MM.1S (cell line): ENCODE measurements at regions not wholly inside any gene's neighbourhood (a gene's known extent, or its start where the extent isn't known, plus 50 kb on each side); places are given as distances from the start of the nearest gene placed in this dataset.
A peak's percentile ranks its signal among the peaks of the same experiment; 100 is the strongest.

Experiments used
- DNase-seq: peaks from one replicate; pipeline ENCODE4 v3.0.0-alpha.2; 2015
- H2AFZ ChIP-seq: fragments of 300-600 bp; sonication (generic); 2 replicates; pipeline ENCODE4 v1.6.0; 2016; ENCODE audit warnings: antibody characterized with exemption, low read length
- H3F3A ChIP-seq: fragments of 300-600 bp; sonication (generic); 2 replicates; pipeline ENCODE4 v1.6.1; 2016; ENCODE audit warnings: mild to moderate bottlenecking, antibody characterized with exemption, low read length, moderate library complexity, mixed read lengths; ENCODE audit not compliant: insufficient read depth
- H3K27ac ChIP-seq: fragments of 300-600 bp; sonication (generic); 2 replicates; pipeline ENCODE4 v1.5.1; 2016; ENCODE audit warnings: mild to moderate bottlenecking, low read length
- H3K27me3 ChIP-seq: fragments of 300-600 bp; sonication (generic); replicated peaks from 2 replicates; pipeline ENCODE4 v1.6.0; 2016; ENCODE audit warnings: low read length; ENCODE audit not compliant: insufficient read depth
- H3K36me3 ChIP-seq: fragments of 300-600 bp; sonication (generic); replicated peaks from 2 replicates; pipeline ENCODE4 v1.6.1; 2016; ENCODE audit warnings: mild to moderate bottlenecking, low read length, mixed read lengths; ENCODE audit not compliant: insufficient read depth
- H3K4me1 ChIP-seq: fragments of 300-600 bp; sonication (generic); 2 replicates; pipeline ENCODE4 v1.6.1; 2016; ENCODE audit warnings: low read length, mixed read lengths
- H3K4me2 ChIP-seq: fragments of 300-600 bp; sonication (generic); 2 replicates; pipeline ENCODE4 v1.6.0; 2016; ENCODE audit warnings: low read depth, low read length
- H3K4me3 ChIP-seq: fragments of 300-600 bp; sonication (generic); 2 replicates; pipeline ENCODE4 v1.5.1; 2016; ENCODE audit warnings: low read length, mixed read lengths
- H3K79me2 ChIP-seq: fragments of 300-600 bp; sonication (generic); 2 replicates; pipeline ENCODE4 v1.6.1; 2016; ENCODE audit warnings: mixed run types, low read length, mixed read lengths
- H3K9ac ChIP-seq: fragments of 300-600 bp; sonication (generic); 2 replicates; pipeline ENCODE4 v1.6.1; 2016; ENCODE audit warnings: low read length, mixed read lengths
- H3K9me2 ChIP-seq: fragments of 300-600 bp; sonication (generic); replicated peaks from 2 replicates; pipeline ENCODE4 v1.6.1; 2016; ENCODE audit warnings: mild to moderate bottlenecking, low read length, mixed read lengths; ENCODE audit not compliant: insufficient read depth
- H3K9me3 ChIP-seq: fragments of 300-600 bp; sonication (generic); replicated peaks from 2 replicates; pipeline ENCODE4 v1.6.1; 2016; ENCODE audit warnings: mild to moderate bottlenecking, low read length, mixed read lengths; ENCODE audit not compliant: insufficient read depth
- H4K20me1 ChIP-seq: fragments of 300-600 bp; sonication (generic); 2 replicates; pipeline ENCODE4 v1.6.1; 2016; ENCODE audit warnings: mild to moderate bottlenecking, low read length, moderate library complexity, mixed read lengths; ENCODE audit not compliant: insufficient read depth
- EZH2 ChIP-seq: fragments of 300-600 bp; sonication (generic); optimal IDR thresholded peaks from 2 replicates; pipeline ENCODE3; 2017; ENCODE audit warnings: low read depth, mild to moderate bottlenecking, antibody characterized with exemption, low read length, mixed read lengths
- EZH2phosphoT487 ChIP-seq: fragments of 300-600 bp; sonication (generic); IDR thresholded peaks from 2 replicates; pipeline ENCODE4 v1.6.1; 2018; ENCODE audit warnings: antibody characterized with exemption, low read length
- TF ChIP-seq, protein P1 (sequence below): fragments of 300-600 bp; sonication (generic); IDR thresholded peaks from 2 replicates; pipeline ENCODE4 v1.5.1; 2016; ENCODE audit warnings: antibody characterized with exemption, low read length, mixed read lengths

DNA sequence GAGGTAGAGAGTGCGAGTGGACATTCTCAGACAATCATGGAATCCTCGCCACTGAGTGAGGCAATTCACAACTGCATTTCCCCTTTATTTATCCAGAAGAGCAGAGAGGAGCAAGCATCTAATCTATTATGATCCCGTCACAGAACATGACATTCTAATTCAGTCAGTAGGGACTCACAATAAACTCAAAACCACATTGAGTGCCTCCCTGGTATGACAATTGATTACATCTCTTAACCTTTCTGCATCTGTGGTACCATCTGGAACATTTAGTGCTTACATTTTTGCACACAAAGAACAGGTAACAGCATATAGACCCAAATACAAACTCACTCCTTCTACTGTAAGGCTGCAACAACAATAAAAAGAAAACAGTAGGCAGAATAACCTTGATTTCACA, 517.2 kb downstream of the GBE1 start:
- Histone ChIP-seq H2AFZ (no peak overlapping the region), H3K4me2 (no peak overlapping the region), H3K9me2 (no peaks in the 10 kb centered on the region), H3K4me3 (no peak overlapping the region), H3K79me2 (no peaks in the 10 kb centered on the region), H3K36me3 (no peaks in the 10 kb centered on the region), H3K4me1 (no peaks in the 10 kb centered on the region), H4K20me1 (no peaks in the 10 kb centered on the region), H3K9ac (no peak overlapping the region), H3F3A (no peaks in the 10 kb centered on the region), H3K27ac (no peak overlapping the region), H3K9me3 (no peaks in the 10 kb centered on the region), H3K27me3 (no peaks in the 10 kb centered on the region)
- TF ChIP-seq EZH2phosphoT487 = no peak
- TF ChIP-seq, protein P1, sequence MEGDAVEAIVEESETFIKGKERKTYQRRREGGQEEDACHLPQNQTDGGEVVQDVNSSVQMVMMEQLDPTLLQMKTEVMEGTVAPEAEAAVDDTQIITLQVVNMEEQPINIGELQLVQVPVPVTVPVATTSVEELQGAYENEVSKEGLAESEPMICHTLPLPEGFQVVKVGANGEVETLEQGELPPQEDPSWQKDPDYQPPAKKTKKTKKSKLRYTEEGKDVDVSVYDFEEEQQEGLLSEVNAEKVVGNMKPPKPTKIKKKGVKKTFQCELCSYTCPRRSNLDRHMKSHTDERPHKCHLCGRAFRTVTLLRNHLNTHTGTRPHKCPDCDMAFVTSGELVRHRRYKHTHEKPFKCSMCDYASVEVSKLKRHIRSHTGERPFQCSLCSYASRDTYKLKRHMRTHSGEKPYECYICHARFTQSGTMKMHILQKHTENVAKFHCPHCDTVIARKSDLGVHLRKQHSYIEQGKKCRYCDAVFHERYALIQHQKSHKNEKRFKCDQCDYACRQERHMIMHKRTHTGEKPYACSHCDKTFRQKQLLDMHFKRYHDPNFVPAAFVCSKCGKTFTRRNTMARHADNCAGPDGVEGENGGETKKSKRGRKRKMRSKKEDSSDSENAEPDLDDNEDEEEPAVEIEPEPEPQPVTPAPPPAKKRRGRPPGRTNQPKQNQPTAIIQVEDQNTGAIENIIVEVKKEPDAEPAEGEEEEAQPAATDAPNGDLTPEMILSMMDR = no peak
- TF ChIP-seq EZH2 = no peak
- DNase-seq = no peak

DNA sequence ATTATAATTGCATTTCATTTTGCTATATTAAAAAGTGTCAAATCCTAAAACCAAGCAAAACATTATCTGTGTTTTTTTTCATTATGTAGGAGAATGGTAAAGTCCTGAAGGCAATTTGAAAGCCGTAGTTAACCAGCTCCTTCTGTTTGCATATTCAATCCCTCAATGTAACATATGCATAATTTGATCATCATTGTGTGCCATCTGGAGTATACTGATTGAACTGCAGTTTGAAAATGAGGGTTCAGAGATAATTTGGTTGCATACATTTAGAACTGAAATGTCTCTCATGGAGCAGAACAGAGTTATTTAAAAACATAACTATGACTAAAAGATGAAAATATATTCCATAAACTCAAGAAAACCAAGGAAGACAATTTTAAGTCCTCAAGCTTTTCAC, 518.6 kb downstream of the GBE1 start:
- H3K9me2 ChIP-seq = no peaks in the 10 kb centered on the region
- H3K4me2 ChIP-seq = no peak overlapping the region
- H3K79me2 ChIP-seq = no peaks in the 10 kb centered on the region
- no peaks in the 10 kb centered on the region for H3K36me3 ChIP-seq
- no peak overlapping the region for H3K9ac ChIP-seq
- no peaks in the 10 kb centered on the region for H3K27me3 ChIP-seq
- DNase-seq = peak; percentile 45
- H2AFZ ChIP-seq = no peak overlapping the region
- no peaks in the 10 kb centered on the region for H3K9me3 ChIP-seq
- H3K4me1 ChIP-seq = no peaks in the 10 kb centered on the region
- H3K4me3 ChIP-seq = no peak overlapping the region
- H4K20me1 ChIP-seq = no peaks in the 10 kb centered on the region
- no peak overlapping the region for H3K27ac ChIP-seq
- TF ChIP-seq, protein P1 = peak; percentile 51
- TF ChIP-seq EZH2 = no peak
- H3F3A ChIP-seq = no peaks in the 10 kb centered on the region

DNA sequence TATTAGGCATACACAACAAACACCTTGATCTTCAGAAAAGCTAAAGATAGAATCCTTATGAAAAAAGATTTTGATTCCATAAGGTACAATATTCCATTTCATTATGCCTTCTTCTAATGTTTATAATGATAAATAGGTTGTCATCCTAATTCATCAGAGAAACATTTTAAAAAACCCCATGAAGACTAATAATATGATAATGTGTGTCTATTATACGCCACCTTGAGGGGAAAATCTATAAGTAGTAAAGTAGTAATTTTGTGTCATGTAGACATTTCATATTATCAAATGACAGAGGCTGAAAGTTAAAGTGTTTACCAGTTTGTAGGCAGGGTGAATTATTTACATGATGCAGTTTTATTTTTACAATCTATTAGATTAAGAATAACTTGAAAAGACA, 524.3 kb downstream of the GBE1 start:
- H3K4me1 ChIP-seq = no peaks in the 10 kb centered on the region
- H2AFZ ChIP-seq = no peak overlapping the region
- TF ChIP-seq, protein P1 = peak; percentile 15; the same call in 1 of the 2 replicates
- no peak for TF ChIP-seq EZH2phosphoT487
- H3K9ac ChIP-seq = no peak overlapping the region
- H3K4me2 ChIP-seq = no peak overlapping the region
- H3K79me2 ChIP-seq = no peaks in the 10 kb centered on the region
- H3K9me2 ChIP-seq = no peaks in the 10 kb centered on the region
- no peaks in the 10 kb centered on the region for H3K9me3 ChIP-seq
- no peaks in the 10 kb centered on the region for H3K36me3 ChIP-seq
- DNase-seq = no peak
- no peaks in the 10 kb centered on the region for H4K20me1 ChIP-seq
- H3F3A ChIP-seq = no peaks in the 10 kb centered on the region
- no peaks in the 10 kb centered on the region for H3K27me3 ChIP-seq
- no peak overlapping the region for H3K27ac ChIP-seq
- H3K4me3 ChIP-seq = no peak overlapping the region
